ENCODE measurements at regions not wholly inside any gene's neighbourhood (a gene's known extent, or its start where the extent isn't known, plus 50 kb on each side); places are given as distances from the start of the nearest gene placed in this dataset.

DNA sequence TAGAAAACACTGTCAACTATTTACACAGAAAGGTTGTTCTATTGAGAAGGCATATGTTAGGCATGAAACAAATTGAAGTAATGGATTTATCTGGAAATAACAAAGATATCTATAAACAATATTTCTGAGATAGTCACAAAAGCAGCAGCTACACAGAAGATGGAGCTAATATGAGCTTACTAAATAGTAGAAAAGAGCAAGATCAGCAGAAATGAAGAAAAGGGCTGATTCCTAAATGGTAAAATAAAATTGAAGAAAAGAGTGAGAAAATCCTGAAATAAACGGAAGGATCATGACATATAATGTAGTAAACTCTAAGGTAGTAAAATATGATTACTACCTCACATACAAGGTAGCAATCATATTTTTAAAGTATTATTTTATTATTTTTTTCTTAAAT is 1263.9 kb downstream of the FSCB start:
- DNase-seq: no peak

DNA sequence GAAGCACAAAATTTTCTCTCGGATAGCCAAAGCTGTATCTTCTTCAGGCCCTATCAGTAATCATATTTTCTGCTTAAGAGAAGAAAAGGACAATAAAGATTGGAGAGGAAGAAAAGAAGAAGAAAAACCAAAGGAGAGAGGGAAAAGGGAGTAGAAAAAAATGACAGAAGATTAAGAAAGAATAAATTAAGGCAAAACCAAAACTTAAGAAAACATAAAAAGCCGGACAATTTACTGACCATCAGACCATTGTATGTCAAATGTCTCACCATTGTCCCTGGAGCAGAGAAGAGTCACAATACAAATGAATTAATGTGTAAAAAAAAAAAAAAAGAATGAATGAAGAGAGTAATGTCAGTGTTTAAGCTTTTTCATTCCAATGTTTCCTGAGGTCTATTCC is 1274.8 kb downstream of the FSCB start:
- no peak for DNase-seq

DNA sequence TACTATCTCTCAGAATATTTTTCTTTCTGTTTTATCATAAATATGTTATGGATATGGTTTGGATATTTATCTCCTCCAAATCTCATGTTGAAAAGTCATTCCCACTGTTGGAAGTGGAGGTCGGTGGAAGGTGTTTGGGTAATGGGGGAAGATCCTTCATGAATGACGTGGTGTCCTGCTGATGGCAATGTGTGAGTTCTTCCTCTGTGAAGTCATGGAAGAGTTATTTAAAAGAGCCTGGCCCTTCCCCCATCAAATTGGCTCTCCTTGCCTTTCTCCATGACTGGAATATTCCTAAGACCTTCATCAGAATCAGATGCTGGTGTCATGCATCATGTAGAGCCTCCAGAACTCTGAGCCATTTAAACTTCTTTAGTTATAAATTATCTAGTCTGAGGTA is 1291.6 kb downstream of the FSCB start:
- DNase-seq: no peak

DNA sequence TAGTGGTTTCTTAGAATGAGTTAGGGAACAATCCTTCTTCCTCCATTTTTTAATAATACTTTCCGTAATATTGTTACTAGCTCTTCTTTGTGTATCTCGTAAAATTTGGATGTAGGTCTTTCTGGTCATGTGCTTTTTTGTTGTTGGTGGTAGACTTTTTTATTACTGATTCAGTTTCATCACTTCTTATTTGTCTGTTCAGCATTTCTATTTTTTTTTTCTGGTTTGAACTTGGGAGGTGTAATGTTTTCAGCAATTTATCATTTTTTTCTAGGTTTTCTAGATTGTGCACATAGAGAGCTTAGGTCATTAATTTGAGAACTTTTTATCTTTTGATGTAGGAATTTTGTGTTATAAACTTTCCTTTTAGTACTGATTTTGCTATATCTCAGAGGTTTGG is 1299.9 kb downstream of the FSCB start:
- no peak for DNase-seq

DNA sequence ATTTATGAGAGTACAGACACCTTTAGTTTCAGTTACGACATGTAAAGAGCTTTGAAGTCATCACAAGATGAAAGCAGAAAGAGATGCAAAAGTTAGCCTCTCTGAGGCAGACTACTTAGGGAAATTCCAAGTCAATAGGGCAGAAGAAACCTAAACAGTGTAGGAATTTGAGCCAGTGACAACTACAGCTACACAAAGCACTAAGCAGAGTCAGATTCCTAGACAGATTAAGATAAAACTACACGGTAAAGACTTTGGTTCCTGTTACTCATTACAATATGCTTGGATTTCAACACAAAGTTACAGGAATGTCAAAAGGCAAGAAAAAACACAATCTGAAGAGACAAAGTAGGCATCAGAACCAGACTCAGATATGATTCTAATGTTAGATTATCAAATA is 1302.3 kb downstream of the FSCB start:
- DNase-seq: no peak

DNA sequence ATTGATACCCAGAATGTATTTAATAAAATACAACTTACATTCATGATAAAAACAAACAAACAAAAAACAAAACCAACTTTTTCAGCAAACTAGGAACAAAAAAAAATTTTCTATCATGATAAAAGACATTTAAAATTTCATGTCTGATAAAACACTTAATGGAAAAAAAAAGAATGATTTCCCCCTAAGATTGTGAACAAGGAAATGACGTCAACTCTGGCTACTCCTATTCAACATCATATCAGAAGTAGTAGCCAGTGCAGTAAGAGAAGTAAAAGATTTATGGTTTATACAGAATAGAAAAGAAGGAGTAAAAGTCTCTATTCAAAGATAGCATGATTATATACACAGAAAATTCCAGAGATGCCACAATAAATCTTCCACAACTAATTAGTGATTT is 1306.6 kb downstream of the FSCB start:
- DNase-seq: no peak

DNA sequence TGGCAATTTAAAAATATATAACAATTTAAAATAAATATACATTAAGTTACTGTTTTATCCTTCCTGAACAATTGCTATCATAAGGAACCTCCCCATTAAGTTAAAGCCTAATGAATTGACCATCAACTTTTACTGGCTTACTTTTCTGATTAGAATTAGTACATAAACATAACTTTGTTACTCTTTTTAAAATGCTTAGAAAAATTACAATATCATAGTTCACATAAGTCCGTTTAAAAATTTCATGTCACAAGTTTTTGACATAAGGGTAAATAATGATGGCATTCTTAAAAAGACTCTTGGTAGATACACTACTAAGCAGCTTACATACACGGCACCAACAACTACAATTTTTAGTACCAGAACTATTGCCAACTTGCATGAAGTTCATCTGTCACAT is 1308.6 kb downstream of the FSCB start:
- no peak for DNase-seq

DNA sequence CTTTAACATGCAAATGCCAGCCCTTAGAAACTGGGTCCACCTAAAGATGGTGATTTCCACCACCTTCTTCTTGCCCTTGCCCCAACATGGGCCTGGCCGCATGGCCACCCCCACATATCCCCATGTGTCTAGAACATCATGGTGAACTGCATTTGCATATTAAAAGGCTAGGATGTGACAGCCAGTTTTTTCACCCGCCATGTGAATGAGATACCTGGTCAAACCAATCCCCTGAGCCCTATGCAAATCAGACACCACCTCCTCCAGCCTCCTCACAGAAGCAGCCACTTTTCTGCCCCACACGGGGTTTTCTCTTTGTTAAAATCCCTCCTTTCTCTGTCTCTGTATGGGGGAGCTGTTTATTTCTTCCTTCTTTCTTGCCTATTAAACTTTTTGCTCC is 1322.5 kb downstream of the FSCB start:
- DNase-seq: no peak

DNA sequence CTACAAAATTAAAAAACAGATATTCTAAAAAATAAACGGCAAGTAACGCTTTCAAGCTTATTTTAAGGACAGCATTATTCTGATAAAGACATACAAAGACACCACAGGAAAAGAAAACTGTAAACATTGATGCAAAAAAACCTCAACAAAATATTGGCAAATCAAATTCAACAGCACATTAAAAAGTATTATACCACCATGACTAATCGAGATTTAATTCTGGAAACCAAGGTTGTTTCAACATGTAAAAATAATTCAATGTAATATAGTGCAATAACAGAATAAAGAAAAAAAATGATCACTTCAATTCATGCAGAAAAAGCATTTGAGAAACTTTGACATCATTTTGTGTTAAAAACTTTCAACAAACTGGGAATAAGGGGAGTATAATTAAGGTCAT is 1323.2 kb downstream of the FSCB start:
- DNase-seq: no peak

DNA sequence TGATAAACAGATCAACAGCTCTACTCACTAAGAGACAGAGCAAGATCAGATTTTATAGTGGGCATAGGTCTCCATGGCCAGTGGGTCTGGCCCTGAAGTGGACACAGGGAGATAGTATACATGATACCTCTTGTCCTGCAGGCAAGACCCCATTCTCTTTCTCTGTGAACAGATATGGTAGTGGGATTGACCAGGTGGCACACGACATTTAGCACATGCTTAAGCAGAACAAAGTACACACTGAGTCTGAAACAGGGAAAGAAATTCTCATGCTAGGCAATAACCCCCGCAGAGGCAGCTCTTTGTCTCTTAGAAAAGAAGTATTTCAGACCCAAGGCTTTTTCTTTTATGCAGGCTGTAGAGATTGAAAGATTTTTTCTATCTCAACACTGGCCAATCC is 1331.2 kb downstream of the FSCB start:
- DNase-seq: no peak

DNA sequence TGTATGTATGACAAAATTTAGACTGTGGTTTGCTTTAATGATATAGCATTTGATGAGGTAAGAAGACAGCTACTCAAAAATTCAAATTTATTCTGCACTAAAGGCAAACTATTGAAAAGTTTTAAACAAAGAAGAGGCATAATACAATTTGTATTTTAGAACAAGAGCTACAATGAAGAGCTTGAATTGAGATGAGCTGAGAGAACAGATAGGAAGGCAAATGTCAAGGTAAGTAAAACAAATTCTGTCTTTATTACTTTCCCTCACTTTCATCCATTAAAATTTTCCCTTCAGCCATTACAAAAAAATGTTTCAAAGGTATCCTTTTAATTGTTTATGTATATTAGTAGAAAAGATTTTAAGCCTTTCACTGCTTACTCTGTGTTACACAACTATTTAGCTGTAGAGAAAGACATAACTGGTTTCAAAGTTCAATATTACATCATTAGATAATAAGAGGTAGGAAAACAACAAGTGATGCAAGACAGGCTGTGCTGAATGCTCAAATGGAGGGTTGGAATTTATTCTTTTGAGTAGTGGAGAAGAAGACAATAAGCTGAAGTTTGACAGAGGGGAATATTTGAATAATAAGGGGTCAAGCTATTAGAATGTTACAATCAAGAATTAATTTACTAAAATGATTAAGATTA is 1334.1 kb downstream of the FSCB start:
- no peak for DNase-seq

DNA sequence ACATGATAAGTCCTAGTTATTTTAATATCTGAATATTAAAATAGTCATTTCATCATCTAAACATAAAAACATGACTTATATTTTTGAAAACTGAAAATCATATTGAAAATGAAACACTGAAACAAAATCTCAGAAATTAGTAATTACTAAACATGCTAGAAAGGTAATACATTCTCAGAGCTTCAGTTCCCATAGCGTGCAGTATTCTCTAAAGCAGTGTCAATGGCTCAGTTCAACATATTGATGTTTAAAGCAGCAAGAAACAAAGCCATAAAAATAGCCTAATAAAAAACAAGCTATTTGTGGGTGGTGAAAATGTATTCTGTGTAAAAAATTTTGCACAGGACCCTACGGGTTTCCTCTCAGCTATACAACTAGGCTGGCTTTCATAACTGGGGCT is 1337.4 kb downstream of the FSCB start:
- DNase-seq: no peak

DNA sequence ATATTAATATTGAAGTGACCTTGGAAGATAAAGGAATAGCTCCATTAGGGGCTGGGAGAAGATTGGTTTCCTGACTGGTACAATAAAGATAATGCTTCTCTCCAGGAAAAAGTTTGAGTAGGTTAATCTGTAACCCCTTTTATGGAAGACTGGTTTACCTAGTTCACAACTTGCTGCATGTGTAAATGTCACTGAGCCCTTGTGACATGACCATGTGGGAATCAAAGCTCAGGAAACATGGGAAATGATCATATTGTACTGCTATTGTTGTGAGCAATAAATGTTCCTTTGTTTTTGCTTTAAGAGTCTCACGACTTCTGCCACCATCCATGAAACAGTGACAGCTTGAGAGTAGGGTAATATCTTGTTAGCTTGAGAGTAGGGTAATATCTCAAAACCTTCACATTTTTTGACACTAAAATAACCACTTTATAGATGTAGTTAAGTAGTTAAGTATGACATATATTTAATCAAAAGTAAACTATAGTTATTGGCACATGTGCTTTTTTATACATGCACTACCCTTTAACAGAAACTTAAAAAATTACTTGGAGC is 1338.6 kb downstream of the FSCB start:
- DNase-seq: no peak

DNA sequence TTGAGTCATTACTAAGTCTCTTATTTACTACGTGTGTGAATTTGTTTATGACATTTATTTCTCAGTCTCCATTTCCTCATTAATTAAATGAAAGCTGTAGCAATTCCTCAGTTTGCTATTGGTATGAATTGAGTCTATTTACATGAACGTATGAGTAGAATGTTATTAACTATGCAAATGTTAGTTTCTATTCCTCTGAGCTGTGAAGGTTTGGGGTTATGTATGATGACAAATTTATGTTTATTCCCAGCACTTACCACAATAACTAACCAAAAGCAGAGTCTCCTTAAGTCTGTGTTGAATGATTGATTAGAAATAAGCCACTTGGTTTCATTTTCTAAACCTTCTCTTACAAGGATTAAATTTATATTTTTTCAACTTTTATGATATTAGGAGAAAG is 1340.9 kb downstream of the FSCB start:
- no peak for DNase-seq

DNA sequence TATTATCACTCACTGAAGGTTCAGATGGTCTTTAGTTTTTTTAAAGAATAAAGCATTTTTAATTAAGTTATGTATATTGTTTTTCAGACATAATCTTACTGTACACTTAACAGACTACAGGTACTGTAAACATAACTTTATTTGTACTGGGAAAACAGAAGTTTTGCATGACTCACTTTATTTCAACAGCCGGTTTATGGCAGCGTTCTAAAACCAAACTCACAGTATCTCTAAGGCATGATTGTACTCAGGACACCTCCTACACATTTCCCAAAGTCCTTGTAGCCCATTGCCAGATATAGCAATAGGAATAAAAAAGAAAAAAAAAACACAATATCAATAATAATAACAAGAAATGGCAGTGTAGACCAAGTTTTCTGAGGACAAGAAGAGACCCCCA is 1341.4 kb downstream of the FSCB start:
- DNase-seq: no peak

DNA sequence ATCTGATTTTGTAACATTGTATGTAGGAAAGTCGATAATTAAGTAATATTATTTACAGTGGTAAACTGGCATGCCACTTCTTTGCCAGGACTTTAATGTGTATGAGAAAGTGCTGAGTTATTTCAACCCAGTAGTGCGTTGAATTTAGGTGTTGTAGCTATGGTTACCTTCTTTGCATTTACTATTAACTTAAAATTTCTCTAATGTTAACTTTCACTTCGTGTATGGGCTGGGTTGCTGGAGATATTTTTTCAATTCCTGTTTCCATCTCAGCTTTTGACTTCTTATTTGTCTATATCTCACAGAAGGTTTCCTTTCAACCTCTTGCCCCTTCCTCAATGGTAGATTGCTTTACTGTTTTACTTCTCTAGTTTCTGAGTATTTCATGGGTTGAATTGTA is 1345.6 kb downstream of the FSCB start:
- DNase-seq: no peak

DNA sequence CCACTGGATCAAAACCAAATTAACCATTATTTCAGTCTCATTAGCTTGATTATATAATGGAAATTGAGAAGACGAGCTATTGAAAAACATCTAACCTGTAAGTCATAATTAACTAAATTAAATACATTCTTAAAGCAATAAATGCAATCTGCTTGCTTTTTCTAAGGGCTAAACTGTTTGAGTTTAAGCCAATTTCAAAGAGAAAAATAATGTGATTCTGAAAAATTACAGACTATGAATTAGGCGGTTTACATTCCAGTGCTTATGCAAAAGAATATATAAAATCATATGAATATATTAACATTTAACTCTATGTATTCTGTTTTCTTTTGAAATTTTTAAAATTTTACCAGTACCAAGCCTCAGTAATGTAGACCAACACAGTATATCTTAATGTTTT is 1349.4 kb downstream of the FSCB start:
- no peak for DNase-seq

DNA sequence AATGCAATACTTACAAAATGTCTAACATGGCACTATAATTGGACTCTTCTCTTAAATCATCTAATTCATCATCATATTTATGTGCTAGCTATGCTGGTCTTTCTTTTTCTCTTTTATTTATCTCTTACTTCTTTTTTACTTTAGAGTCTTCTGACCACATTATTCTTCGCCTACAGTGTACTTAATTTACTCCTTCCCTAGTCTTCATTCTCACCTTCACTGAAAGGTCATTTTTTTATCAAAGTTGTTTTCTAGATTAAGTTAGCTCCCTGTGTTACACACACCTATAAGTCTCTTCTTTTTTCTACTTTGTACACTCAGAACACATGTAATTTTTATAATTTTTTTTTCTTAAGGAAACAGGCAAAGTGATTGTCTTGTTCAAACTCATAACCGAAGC is 1351.2 kb downstream of the FSCB start:
- DNase-seq: no peak

DNA sequence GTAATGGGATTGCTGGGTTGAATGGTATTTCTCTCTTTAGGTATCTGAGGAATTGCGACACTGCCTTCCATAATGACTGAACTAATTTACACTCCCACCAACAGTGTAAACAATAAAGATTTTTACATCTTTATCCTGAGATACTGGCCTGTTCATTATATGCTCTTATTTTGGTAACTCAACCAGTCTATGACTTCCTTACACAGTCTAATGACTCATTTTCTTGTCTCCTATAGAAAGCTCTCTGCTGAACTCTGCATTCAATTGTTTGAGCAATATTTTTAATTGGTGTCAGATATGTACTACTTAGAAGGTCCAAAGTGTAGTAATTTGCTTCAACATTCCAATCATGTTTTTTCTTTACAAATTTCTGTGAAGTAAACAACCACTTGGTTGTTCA is 1351.8 kb downstream of the FSCB start:
- DNase-seq: no peak

DNA sequence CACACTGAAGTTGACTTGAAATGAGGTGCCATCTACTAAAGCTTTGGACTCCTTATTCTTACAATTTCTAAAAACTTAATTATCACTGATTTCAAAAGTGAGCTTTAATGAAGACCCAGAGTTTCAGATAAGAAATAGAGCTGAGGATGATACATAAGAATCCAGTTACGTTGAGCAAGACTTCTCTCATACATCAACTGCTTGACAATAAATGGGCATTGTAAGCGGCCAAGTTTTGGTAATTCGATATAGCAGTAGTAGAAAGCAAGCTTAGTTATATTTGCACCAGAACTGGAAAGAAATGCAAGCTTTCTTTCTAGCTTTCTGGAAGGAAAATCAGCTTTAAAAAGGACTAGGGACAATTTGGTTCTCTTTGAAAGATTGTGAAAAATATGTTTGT is 1359.6 kb downstream of the FSCB start:
- DNase-seq: no peak

DNA sequence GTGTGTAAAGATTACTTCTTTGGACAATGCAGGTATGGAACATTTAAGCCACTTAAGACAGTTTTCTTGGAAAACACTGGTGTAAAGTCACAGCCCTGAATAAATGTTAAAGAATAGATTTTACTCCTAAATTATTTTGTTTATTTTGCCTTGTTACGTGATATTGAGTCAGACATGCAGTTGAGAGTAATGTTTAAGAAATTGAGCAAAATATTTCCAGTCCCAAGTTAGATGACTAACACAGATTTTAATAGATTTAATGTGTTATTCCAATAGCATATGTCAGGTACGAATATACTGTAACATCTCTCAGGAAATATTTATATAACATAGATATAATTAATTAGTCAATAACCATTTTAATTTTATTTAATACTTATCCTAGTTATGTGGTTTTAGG is 1361.7 kb downstream of the FSCB start:
- no peak for DNase-seq

DNA sequence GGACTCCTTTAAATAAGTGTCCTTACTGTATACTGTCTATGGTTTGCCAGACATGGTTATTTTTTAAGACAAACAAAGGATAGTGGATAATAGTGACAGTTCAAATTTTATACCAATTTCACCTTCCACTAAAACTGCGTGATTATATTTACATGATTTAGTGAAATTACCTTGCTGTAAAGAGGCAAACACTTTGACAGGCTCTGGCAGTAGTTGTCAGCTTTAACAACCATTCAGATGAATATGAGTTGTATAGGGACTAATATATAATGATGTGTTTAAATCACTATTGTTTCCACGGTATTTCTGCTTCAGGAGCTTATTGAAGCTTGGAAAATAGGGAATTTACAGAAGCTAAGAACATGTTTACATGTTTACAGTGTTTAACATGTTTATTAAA is 1364.0 kb downstream of the FSCB start:
- DNase-seq: no peak

DNA sequence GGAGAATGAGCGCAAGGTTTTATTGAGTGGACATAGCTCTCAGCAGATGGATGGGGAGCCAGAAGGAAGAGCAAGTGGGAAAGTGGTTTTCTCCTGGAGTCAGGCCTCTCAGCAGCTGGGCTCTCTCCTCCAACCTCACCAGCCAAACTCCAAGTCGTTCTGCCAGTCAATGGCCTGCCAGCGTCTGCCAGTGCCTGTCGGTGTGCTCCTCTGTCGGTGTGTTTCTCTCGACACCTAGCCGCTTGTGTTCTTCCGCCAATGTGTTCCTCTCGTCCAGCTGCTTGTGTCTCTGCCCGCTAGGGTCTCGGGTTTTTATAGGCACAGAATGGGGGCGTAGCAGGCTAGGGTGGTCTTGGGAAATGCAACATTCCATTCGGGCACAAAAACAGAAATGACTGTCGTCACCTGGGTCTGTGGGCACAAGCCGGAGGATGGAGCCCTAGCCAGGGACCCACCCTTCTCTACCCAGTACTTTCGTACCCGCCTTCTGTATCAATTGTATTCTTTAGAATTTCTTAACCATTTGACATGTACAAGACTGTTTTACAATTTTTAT is 1365.4 kb downstream of the FSCB start:
- no peak for DNase-seq

DNA sequence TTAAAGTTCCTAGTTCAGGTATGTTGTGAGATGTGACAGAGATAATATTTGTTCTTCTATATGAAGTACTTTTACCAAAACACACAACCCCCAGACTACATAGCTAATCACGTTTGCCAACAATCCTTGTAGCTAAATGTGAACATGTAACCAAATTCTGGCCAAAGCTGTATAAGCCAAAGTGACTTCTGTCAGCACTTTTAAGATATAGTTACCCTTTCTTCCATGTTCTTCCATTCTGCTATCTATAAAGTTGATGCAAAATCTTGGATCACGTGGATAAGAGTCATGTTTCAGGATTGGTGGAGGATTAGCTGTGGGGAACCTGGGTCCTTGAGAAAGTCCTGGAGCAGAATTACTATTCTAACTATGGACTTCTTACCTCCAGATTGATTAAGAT is 1366.6 kb downstream of the FSCB start:
- no peak for DNase-seq

DNA sequence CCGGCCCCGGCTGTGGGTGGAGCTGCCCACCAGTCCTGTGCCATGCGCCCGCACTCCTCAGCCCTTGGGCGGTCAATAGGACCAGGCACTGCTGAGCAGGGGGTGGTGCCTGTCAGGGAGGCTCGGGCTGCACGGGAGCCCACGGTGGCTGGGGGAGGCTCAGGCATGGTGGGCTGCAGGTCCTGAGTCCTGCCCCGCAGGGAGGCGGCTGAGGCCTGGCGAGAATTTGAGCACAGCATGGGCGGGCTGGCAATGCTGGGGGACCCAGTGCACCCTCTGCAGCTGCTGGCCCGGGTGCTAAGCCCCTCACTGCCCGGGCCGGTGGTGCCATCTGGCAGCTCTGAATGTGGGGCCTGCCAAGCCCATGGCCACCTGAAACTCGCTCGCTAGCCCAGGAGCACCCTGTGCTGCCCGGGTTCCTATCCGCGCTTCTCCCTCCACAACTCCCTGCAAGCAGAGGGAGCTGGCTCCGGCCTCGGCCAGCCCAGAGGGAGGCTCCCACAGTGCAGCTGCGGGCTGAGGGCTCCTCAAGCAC is 1371.1 kb downstream of the FSCB start:
- DNase-seq: no peak
